ENCODE measurements at regions not wholly inside any gene's neighbourhood (a gene's known extent, or its start where the extent isn't known, plus 50 kb on each side); places are given as distances from the start of the nearest gene placed in this dataset.

GRCh38 chr6:27577922-27578321 lies 105.0 kb upstream of the ZNF184 start:
- Histone ChIP-seq H3K4me1 (ENCODE audit: insufficient read depth, low read length) (no peaks in the 10 kb centered on the region), H3K27ac (ENCODE audit: low read depth, low read length) (no peak overlapping the region), H3K27me3 (ENCODE audit: control insufficient read depth in 1 of 2, insufficient read depth in 2 of 2, low read length in 2 of 2) (peaks cover 5 to 8% of the 10 kb centered on the region in 2 donors), H3K9me3 (ENCODE audit: low read length) (no peaks in the 10 kb centered on the region), H3K36me3 (ENCODE audit: insufficient read depth, low read length) (no peaks in the 10 kb centered on the region), H3K4me3 (ENCODE audit: low read depth in 1 of 2, low read length in 2 of 2) (no peak overlapping the region), H3K9ac (ENCODE audit: low read length) (no peak overlapping the region)

GRCh38 chr6:27575594-27576361 lies 102.9 kb upstream of the ZNF184 start:
- H3K9ac ChIP-seq (ENCODE audit: low read length) = no peak overlapping the region
- no peaks in the 10 kb centered on the region for H3K36me3 ChIP-seq (ENCODE audit: insufficient read depth, low read length)
- no peak overlapping the region for H3K4me3 ChIP-seq (ENCODE audit: low read depth in 1 of 2, low read length in 2 of 2)
- H3K27me3 ChIP-seq (ENCODE audit: control insufficient read depth in 1 of 2, insufficient read depth in 2 of 2, low read length in 2 of 2) = no peaks in the 10 kb centered on the region
- H3K9me3 ChIP-seq (ENCODE audit: low read length) = no peaks in the 10 kb centered on the region
- no peak overlapping the region for H3K27ac ChIP-seq (ENCODE audit: low read depth, low read length)
- H3K4me1 ChIP-seq (ENCODE audit: insufficient read depth, low read length) = no peaks in the 10 kb centered on the region

- H3K27me3 ChIP-seq (ENCODE audit: control insufficient read depth in 1 of 2, insufficient read depth in 2 of 2, low read length in 2 of 2) = peaks cover 22 to 35% of the 10 kb centered on the region in 2 donors
- no peaks in the 10 kb centered on the region for H3K36me3 ChIP-seq (ENCODE audit: insufficient read depth, low read length)
- peaks cover 7% of the 10 kb centered on the region for H3K9me3 ChIP-seq (ENCODE audit: low read length)
- H3K4me3 ChIP-seq (ENCODE audit: low read depth in 1 of 2, low read length in 2 of 2) = no peak overlapping the region
- no peak overlapping the region for H3K9ac ChIP-seq (ENCODE audit: low read length)
- no peaks in the 10 kb centered on the region for H3K4me1 ChIP-seq (ENCODE audit: insufficient read depth, low read length)
- H3K27ac ChIP-seq (ENCODE audit: low read depth, low read length) = no peak overlapping the region
These were observed 95.5 kb upstream of the ZNF184 start for GRCh38 chr6:27568226-27568897.

- H3K9ac ChIP-seq (ENCODE audit: low read length) = no peak overlapping the region
- H3K36me3 ChIP-seq (ENCODE audit: insufficient read depth, low read length) = no peaks in the 10 kb centered on the region
- peaks cover 7% of the 10 kb centered on the region for H3K9me3 ChIP-seq (ENCODE audit: low read length)
- H3K4me1 ChIP-seq (ENCODE audit: insufficient read depth, low read length) = no peaks in the 10 kb centered on the region
- H3K4me3 ChIP-seq (ENCODE audit: low read depth in 1 of 2, low read length in 2 of 2) = no peak overlapping the region
- peaks cover 30 to 51% of the 10 kb centered on the region in 2 donors for H3K27me3 ChIP-seq (ENCODE audit: control insufficient read depth in 1 of 2, insufficient read depth in 2 of 2, low read length in 2 of 2)
- no peak overlapping the region for H3K27ac ChIP-seq (ENCODE audit: low read depth, low read length)
These were observed 93.2 kb upstream of the ZNF184 start for GRCh38 chr6:27565839-27566779.

GRCh38 chr6:27562027-27562410 lies 89.1 kb upstream of the ZNF184 start:
- Histone ChIP-seq H3K27me3 (ENCODE audit: control insufficient read depth in 1 of 2, insufficient read depth in 2 of 2, low read length in 2 of 2) (peaks cover 38 to 79% of the 10 kb centered on the region in 2 donors), H3K9me3 (ENCODE audit: low read length) (peaks cover 7% of the 10 kb centered on the region), H3K9ac (ENCODE audit: low read length) (no peak overlapping the region), H3K4me1 (ENCODE audit: insufficient read depth, low read length) (no peaks in the 10 kb centered on the region), H3K4me3 (ENCODE audit: low read depth in 1 of 2, low read length in 2 of 2) (no peak overlapping the region), H3K36me3 (ENCODE audit: insufficient read depth, low read length) (no peaks in the 10 kb centered on the region), H3K27ac (ENCODE audit: low read depth, low read length) (no peak overlapping the region)

GRCh38 chr6:27558028-27558724 lies 85.3 kb upstream of the ZNF184 start:
- H3K9ac ChIP-seq (ENCODE audit: low read length) = no peak overlapping the region
- H3K36me3 ChIP-seq (ENCODE audit: insufficient read depth, low read length) = no peaks in the 10 kb centered on the region
- no peaks in the 10 kb centered on the region for H3K9me3 ChIP-seq (ENCODE audit: low read length)
- no peak overlapping the region for H3K4me3 ChIP-seq (ENCODE audit: low read depth in 1 of 2, low read length in 2 of 2)
- H3K4me1 ChIP-seq (ENCODE audit: insufficient read depth, low read length) = no peaks in the 10 kb centered on the region
- H3K27ac ChIP-seq (ENCODE audit: low read depth, low read length) = no peak overlapping the region
- peaks cover 27 to 61% of the 10 kb centered on the region in 2 donors for H3K27me3 ChIP-seq (ENCODE audit: control insufficient read depth in 1 of 2, insufficient read depth in 2 of 2, low read length in 2 of 2)

- Histone ChIP-seq H3K27me3 (ENCODE audit: control insufficient read depth in 1 of 2, insufficient read depth in 2 of 2, low read length in 2 of 2) (peaks cover 27 to 58% of the 10 kb centered on the region in 2 donors), H3K4me1 (ENCODE audit: insufficient read depth, low read length) (no peaks in the 10 kb centered on the region), H3K9me3 (ENCODE audit: low read length) (no peaks in the 10 kb centered on the region), H3K36me3 (ENCODE audit: insufficient read depth, low read length) (no peaks in the 10 kb centered on the region), H3K4me3 (ENCODE audit: low read depth in 1 of 2, low read length in 2 of 2) (no peak overlapping the region), H3K27ac (ENCODE audit: low read depth, low read length) (no peak overlapping the region), H3K9ac (ENCODE audit: low read length) (no peak overlapping the region)
These were observed 83.5 kb upstream of the ZNF184 start for GRCh38 chr6:27556406-27556805.

GRCh38 chr6:27553123-27553904 lies 80.4 kb upstream of the ZNF184 start:
- no peaks in the 10 kb centered on the region for H3K9me3 ChIP-seq (ENCODE audit: low read length)
- H3K36me3 ChIP-seq (ENCODE audit: insufficient read depth, low read length) = no peaks in the 10 kb centered on the region
- no peaks in the 10 kb centered on the region for H3K4me1 ChIP-seq (ENCODE audit: insufficient read depth, low read length)
- H3K27ac ChIP-seq (ENCODE audit: low read depth, low read length) = no peak overlapping the region
- H3K27me3 ChIP-seq (ENCODE audit: control insufficient read depth in 1 of 2, insufficient read depth in 2 of 2, low read length in 2 of 2) = peaks cover 25 to 46% of the 10 kb centered on the region in 2 donors
- H3K4me3 ChIP-seq (ENCODE audit: low read depth in 1 of 2, low read length in 2 of 2) = no peak overlapping the region
- no peak overlapping the region for H3K9ac ChIP-seq (ENCODE audit: low read length)

- no peaks in the 10 kb centered on the region for H3K4me1 ChIP-seq (ENCODE audit: insufficient read depth, low read length)
- H3K9ac ChIP-seq (ENCODE audit: low read length) = no peak overlapping the region
- no peaks in the 10 kb centered on the region for H3K9me3 ChIP-seq (ENCODE audit: low read length)
- H3K27ac ChIP-seq (ENCODE audit: low read depth, low read length) = no peak overlapping the region
- no peak overlapping the region for H3K4me3 ChIP-seq (ENCODE audit: low read depth in 1 of 2, low read length in 2 of 2)
- peaks cover 38 to 48% of the 10 kb centered on the region in 2 donors for H3K27me3 ChIP-seq (ENCODE audit: control insufficient read depth in 1 of 2, insufficient read depth in 2 of 2, low read length in 2 of 2)
- no peaks in the 10 kb centered on the region for H3K36me3 ChIP-seq (ENCODE audit: insufficient read depth, low read length)
These were observed 78.7 kb upstream of the ZNF184 start for GRCh38 chr6:27551607-27552006.

GRCh38 chr6:27550692-27551091 lies 77.8 kb upstream of the ZNF184 start:
- H3K27me3 ChIP-seq (ENCODE audit: control insufficient read depth in 1 of 2, insufficient read depth in 2 of 2, low read length in 2 of 2) = peaks cover 46 to 50% of the 10 kb centered on the region in 2 donors
- H3K27ac ChIP-seq (ENCODE audit: low read depth, low read length) = no peak overlapping the region
- H3K9me3 ChIP-seq (ENCODE audit: low read length) = no peaks in the 10 kb centered on the region
- no peaks in the 10 kb centered on the region for H3K36me3 ChIP-seq (ENCODE audit: insufficient read depth, low read length)
- H3K4me1 ChIP-seq (ENCODE audit: insufficient read depth, low read length) = no peaks in the 10 kb centered on the region
- no peak overlapping the region for H3K4me3 ChIP-seq (ENCODE audit: low read depth in 1 of 2, low read length in 2 of 2)
- H3K9ac ChIP-seq (ENCODE audit: low read length) = no peak overlapping the region

Data from muscle layer of colon (tissue), 2 donors.